GM18873 (cell line): ENCODE measurements at regions not wholly inside any gene's neighbourhood (a gene's known extent, or its start where the extent isn't known, plus 50 kb on each side); places are given as distances from the start of the nearest gene placed in this dataset.

ENCODE experiments used
- ATAC-seq: cut with Tn5 transposase; IDR thresholded peaks from one replicate; pipeline ENCODE4 v1.9.1; 2021; ENCODE audit warnings: mild to moderate bottlenecking, moderate library complexity, moderate number of reproducible peaks; ENCODE audit not compliant: unreplicated experiment, low FRiP score

GRCh38 chr6:102670735-102671134 lies 1277.2 kb downstream of the GRIK2 start:
- ATAC-seq = no peak

GRCh38 chr6:102662851-102663250 lies 1269.3 kb downstream of the GRIK2 start:
- ATAC-seq = no peak

- no peak for ATAC-seq
Measured at GRCh38 chr6:102660303-102660702, 1266.8 kb downstream of the GRIK2 start.

- no peak for ATAC-seq
Measured at GRCh38 chr6:102655823-102656222, 1262.3 kb downstream of the GRIK2 start.

GRCh38 chr6:102641426-102641825 lies 1247.9 kb downstream of the GRIK2 start:
- no peak for ATAC-seq

GRCh38 chr6:102631921-102632320 lies 1238.4 kb downstream of the GRIK2 start:
- ATAC-seq = no peak

- ATAC-seq = no peak
Measured at GRCh38 chr6:102623201-102623600, 1229.7 kb downstream of the GRIK2 start.

- no peak for ATAC-seq
Measured at GRCh38 chr6:102619585-102619984, 1226.1 kb downstream of the GRIK2 start.

GRCh38 chr6:102582569-102582968 lies 1189.1 kb downstream of the GRIK2 start:
- ATAC-seq = no peak

- ATAC-seq = no peak
Measured at GRCh38 chr6:102581378-102582124, 1188.0 kb downstream of the GRIK2 start.

GRCh38 chr6:102571236-102571908 lies 1177.9 kb downstream of the GRIK2 start:
- ATAC-seq = no peak

GRCh38 chr6:102562713-102563112 lies 1169.2 kb downstream of the GRIK2 start:
- no peak for ATAC-seq

- ATAC-seq = no peak
Measured at GRCh38 chr6:102553214-102553613, 1159.7 kb downstream of the GRIK2 start.

GRCh38 chr6:102549221-102549874 lies 1155.8 kb downstream of the GRIK2 start:
- no peak for ATAC-seq

- ATAC-seq = no peak
Measured at GRCh38 chr6:102525336-102525735, 1131.8 kb downstream of the GRIK2 start.

GRCh38 chr6:102520966-102521365 lies 1127.5 kb downstream of the GRIK2 start:
- no peak for ATAC-seq

- no peak for ATAC-seq
Measured at GRCh38 chr6:102517506-102517905, 1124.0 kb downstream of the GRIK2 start.

GRCh38 chr6:102501615-102502014 lies 1108.1 kb downstream of the GRIK2 start:
- peak; percentile 61 for ATAC-seq

GRCh38 chr6:102494808-102495207 lies 1101.3 kb downstream of the GRIK2 start:
- ATAC-seq = no peak

GRCh38 chr6:102493485-102493884 lies 1100.0 kb downstream of the GRIK2 start:
- no peak for ATAC-seq

GRCh38 chr6:102488729-102489128 lies 1095.2 kb downstream of the GRIK2 start:
- no peak for ATAC-seq

GRCh38 chr6:102485480-102485879 lies 1092.0 kb downstream of the GRIK2 start:
- no peak for ATAC-seq
